ENCODE measurements at regions not wholly inside any gene's neighbourhood (a gene's known extent, or its start where the extent isn't known, plus 50 kb on each side); places are given as distances from the start of the nearest gene placed in this dataset.
"Not testable (repeated sequence)": the region's sequence is repeated elsewhere in the genome, so short reads cannot be mapped to it uniquely, and the experiment has no call there.

- DNase-seq = no peak
Observed at GRCh38 chr12:5328669-5329517, 103.0 kb upstream of the NTF3 start.

GRCh38 chr12:5332551-5332950 is 99.4 kb upstream of the NTF3 start:
- DNase-seq = no peak

GRCh38 chr12:5333096-5333495 is 98.8 kb upstream of the NTF3 start:
- no peak for DNase-seq

GRCh38 chr12:5335069-5335468 is 96.8 kb upstream of the NTF3 start:
- no peak for DNase-seq

GRCh38 chr12:5341086-5341485 is 90.8 kb upstream of the NTF3 start:
- DNase-seq = not testable (repeated sequence)

- no peak for DNase-seq
Observed at GRCh38 chr12:5343711-5344110, 88.2 kb upstream of the NTF3 start.

GRCh38 chr12:5344131-5344530 is 87.8 kb upstream of the NTF3 start:
- no peak for DNase-seq

GRCh38 chr12:5345534-5345933 is 86.4 kb upstream of the NTF3 start:
- DNase-seq = no peak

GRCh38 chr12:5348057-5348456 is 83.9 kb upstream of the NTF3 start:
- no peak for DNase-seq

- DNase-seq = no peak
Observed at GRCh38 chr12:5348491-5348890, 83.4 kb upstream of the NTF3 start.

GRCh38 chr12:5364036-5364770 is 67.7 kb upstream of the NTF3 start:
- DNase-seq = no peak

- DNase-seq = no peak
Observed at GRCh38 chr12:5369298-5369697, 62.6 kb upstream of the NTF3 start.

- no peak for DNase-seq
Observed at GRCh38 chr12:5371631-5372030, 60.3 kb upstream of the NTF3 start.

- DNase-seq = no peak
Observed at GRCh38 chr12:5374713-5375112, 57.2 kb upstream of the NTF3 start.

GRCh38 chr12:5375547-5376295 is 56.2 kb upstream of the NTF3 start:
- DNase-seq = no peak

GRCh38 chr12:5376591-5377207 is 55.2 kb upstream of the NTF3 start:
- no peak for DNase-seq

GRCh38 chr12:5377997-5378592 is 53.8 kb upstream of the NTF3 start:
- no peak for DNase-seq

- no peak for DNase-seq
Observed at GRCh38 chr12:5379749-5380496, 52.0 kb upstream of the NTF3 start.
